ENCODE measurements at regions not wholly inside any gene's neighbourhood (a gene's known extent, or its start where the extent isn't known, plus 50 kb on each side); places are given as distances from the start of the nearest gene placed in this dataset.
"Not testable (repeated sequence)": the region's sequence is repeated elsewhere in the genome, so short reads cannot be mapped to it uniquely, and the experiment has no call there.

- no peaks in the 10 kb centered on the region for H3K36me3 ChIP-seq
- H3K4me3 ChIP-seq: no peak overlapping the region
- DNase-seq (ENCODE audit: extremely low spot score in 2 of 2): no peak
- TF ChIP-seq, protein P1, sequence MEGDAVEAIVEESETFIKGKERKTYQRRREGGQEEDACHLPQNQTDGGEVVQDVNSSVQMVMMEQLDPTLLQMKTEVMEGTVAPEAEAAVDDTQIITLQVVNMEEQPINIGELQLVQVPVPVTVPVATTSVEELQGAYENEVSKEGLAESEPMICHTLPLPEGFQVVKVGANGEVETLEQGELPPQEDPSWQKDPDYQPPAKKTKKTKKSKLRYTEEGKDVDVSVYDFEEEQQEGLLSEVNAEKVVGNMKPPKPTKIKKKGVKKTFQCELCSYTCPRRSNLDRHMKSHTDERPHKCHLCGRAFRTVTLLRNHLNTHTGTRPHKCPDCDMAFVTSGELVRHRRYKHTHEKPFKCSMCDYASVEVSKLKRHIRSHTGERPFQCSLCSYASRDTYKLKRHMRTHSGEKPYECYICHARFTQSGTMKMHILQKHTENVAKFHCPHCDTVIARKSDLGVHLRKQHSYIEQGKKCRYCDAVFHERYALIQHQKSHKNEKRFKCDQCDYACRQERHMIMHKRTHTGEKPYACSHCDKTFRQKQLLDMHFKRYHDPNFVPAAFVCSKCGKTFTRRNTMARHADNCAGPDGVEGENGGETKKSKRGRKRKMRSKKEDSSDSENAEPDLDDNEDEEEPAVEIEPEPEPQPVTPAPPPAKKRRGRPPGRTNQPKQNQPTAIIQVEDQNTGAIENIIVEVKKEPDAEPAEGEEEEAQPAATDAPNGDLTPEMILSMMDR (IDR thresholded peaks at IDR 0.05): no peak
- TF ChIP-seq POLR2AphosphoS5 (IDR thresholded peaks at IDR 0.05; ENCODE audit: insufficient read depth in 1 of 2, low read depth in 1 of 2) (no peak), POLR2A (IDR thresholded peaks at IDR 0.05) (no peak)
- intact Hi-C loops (cut with DNase I): loop anchor here (5.0 kb wide), 1 partner anchor 1074 kb away; no protein-coding TSS in a partner anchor
- H3K9me3 ChIP-seq: no peaks in the 10 kb centered on the region
- no peaks in the 10 kb centered on the region for H3K4me1 ChIP-seq
- no peak overlapping the region for H3K27ac ChIP-seq
- no peaks in the 10 kb centered on the region for H3K27me3 ChIP-seq
Observed at GRCh38 chr4:131603705-131604104, 1545.4 kb upstream of the PCDH10 start.

DNA sequence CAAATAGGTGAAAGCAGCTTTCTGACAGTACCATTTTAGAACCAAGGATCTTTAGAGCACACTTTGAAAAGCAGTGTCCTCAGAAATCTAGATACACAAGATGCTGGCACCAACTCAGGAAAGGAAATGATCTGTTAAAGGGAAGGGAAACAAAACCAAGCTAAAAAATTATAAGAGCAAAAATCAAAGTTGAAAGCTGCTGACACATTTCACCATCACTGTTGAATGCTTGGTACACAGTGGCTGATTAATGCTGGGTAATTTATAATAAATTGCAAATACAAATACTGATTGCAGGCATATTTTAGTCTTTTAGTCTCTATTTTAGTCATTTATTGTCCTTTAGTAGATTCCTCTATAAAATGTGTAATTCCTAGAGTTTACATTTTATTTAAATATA is 1540.1 kb upstream of the PCDH10 start:
- H3K27ac ChIP-seq: no peak overlapping the region
- no peak for DNase-seq (ENCODE audit: extremely low spot score in 2 of 2)
- no peak for TF ChIP-seq POLR2AphosphoS5 (IDR thresholded peaks at IDR 0.05; ENCODE audit: insufficient read depth in 1 of 2, low read depth in 1 of 2)
- TF ChIP-seq, protein P1 (IDR thresholded peaks at IDR 0.05): no peak
- TF ChIP-seq POLR2A (IDR thresholded peaks at IDR 0.05): no peak
- no peak overlapping the region for H3K4me3 ChIP-seq
- H3K36me3 ChIP-seq: no peaks in the 10 kb centered on the region
- no peaks in the 10 kb centered on the region for H3K27me3 ChIP-seq
- H3K9me3 ChIP-seq: no peaks in the 10 kb centered on the region
- H3K4me1 ChIP-seq: no peaks in the 10 kb centered on the region
- intact Hi-C loops (cut with DNase I): no loop called here

GRCh38 chr4:131610517-131610916 is 1538.6 kb upstream of the PCDH10 start:
- H3K4me1 ChIP-seq; H3K36me3 ChIP-seq; H3K27me3 ChIP-seq; H3K27ac ChIP-seq; H3K9me3 ChIP-seq; DNase-seq (ENCODE audit: extremely low spot score in 2 of 2); H3K4me3 ChIP-seq; intact Hi-C loops (cut with DNase I): not testable (repeated sequence)

DNA sequence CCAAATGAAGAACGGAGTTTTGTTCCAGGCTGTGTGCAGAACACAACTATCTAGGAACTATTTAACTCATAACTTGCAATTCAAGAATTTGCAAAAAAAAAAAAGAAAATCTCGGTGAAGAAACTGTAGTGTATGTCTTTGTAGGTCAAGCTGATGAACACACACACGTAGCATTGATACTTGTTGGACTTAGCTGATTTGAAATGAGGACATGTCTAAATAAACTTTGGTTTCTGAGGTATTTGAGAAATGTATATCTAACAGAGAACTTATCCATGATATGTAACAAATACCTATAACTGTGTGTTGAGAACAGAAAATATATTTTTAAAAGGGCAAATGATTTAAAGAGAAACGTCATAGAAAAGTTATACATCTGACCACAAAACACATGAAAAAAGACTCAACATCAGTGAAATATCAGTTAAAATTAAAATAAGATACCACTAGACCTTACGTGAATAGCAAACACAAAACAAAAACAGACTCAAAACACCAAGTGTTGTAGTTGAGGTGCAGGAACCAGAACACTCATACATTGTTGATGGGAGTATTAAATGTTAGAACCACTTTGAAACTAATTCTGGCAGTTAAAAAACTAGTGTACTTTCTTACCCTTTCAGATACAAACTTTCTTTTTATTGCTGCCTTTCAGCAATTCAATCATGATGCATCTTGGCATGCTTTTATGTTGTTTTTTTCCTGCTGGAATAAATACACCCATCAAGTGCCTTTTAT is 1535.8 kb upstream of the PCDH10 start:
- TF ChIP-seq, protein P1 (IDR thresholded peaks at IDR 0.05): no peak
- TF ChIP-seq POLR2AphosphoS5 (IDR thresholded peaks at IDR 0.05; ENCODE audit: insufficient read depth in 1 of 2, low read depth in 1 of 2) (no peak), POLR2A (IDR thresholded peaks at IDR 0.05) (no peak)
- Histone ChIP-seq H3K27ac (no peak overlapping the region), H3K27me3 (no peaks in the 10 kb centered on the region), H3K9me3 (no peaks in the 10 kb centered on the region), H3K36me3 (no peaks in the 10 kb centered on the region), H3K4me3 (no peak overlapping the region), H3K4me1 (no peaks in the 10 kb centered on the region)
- intact Hi-C loops (cut with DNase I): no loop called here
- DNase-seq (ENCODE audit: extremely low spot score in 2 of 2): no peak

DNA sequence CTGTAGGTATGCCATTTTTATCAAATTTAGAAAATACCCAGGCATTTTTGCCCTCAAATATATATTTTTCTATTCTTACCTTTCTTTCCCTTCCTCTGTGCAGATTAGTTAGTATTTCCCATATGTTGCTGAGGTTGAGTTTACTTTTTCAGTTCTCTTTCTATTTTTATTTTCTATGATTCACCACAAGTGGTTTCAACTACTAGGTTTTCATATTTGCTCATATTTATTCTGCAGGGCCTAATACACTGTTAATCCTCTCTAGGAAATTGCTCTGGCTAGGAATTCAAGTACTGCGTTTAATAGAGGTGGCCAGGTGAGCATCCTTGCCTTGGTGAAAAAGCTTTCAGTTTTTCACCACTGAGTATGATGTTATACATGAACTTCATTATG is 1535.3 kb upstream of the PCDH10 start:
- TF ChIP-seq, protein P1 (IDR thresholded peaks at IDR 0.05): no peak
- TF ChIP-seq POLR2A (IDR thresholded peaks at IDR 0.05) (no peak), POLR2AphosphoS5 (IDR thresholded peaks at IDR 0.05; ENCODE audit: insufficient read depth in 1 of 2, low read depth in 1 of 2) (no peak)
- H3K27me3 ChIP-seq: no peaks in the 10 kb centered on the region
- no peak overlapping the region for H3K4me3 ChIP-seq
- no peak for DNase-seq (ENCODE audit: extremely low spot score in 2 of 2)
- no peaks in the 10 kb centered on the region for H3K9me3 ChIP-seq
- intact Hi-C loops (cut with DNase I): no loop called here
- H3K27ac ChIP-seq: no peak overlapping the region
- H3K4me1 ChIP-seq: no peaks in the 10 kb centered on the region
- H3K36me3 ChIP-seq: no peaks in the 10 kb centered on the region

Measured in vagina (tissue), 2 donors.